Transverse colon (tissue), 4 donors: ENCODE measurements at regions not wholly inside any gene's neighbourhood (a gene's known extent, or its start where the extent isn't known, plus 50 kb on each side); places are given as distances from the start of the nearest gene placed in this dataset.

Experiments
- DNase-seq: peaks from one replicate; pipeline ENCODE4 v3.0.0-alpha.2; 2019
- H3K27ac ChIP-seq, 4 donors: fragments of 200-600 bp; sonication (generic); 2 replicates each; pipeline ENCODE4 v1.5.1; 2016 to 2018; ENCODE audit warnings: inconsistent platforms in 4 of 4
- H3K27me3 ChIP-seq: fragments of 200-600 bp; sonication (generic); 2 replicates; pipeline ENCODE4 v1.5.1; 2017; ENCODE audit warnings: inconsistent platforms
- H3K36me3 ChIP-seq, 4 donors: fragments of 200-600 bp; sonication (generic); 2 replicates each; pipeline ENCODE4 v1.5.1; 2017 to 2019; ENCODE audit warnings: inconsistent platforms in 4 of 4
- H3K4me1 ChIP-seq, 4 donors: fragments of 200-600 bp; sonication (generic); 2 replicates each; pipeline ENCODE4 v1.5.1; 2017 to 2020; ENCODE audit warnings: inconsistent platforms in 4 of 4
- H3K4me3 ChIP-seq, 4 donors: fragments of 200-600 bp; sonication (generic); 1 replicate in 1 of 4; 2 replicates in 3 of 4; pipeline versions ENCODE4 v1.5.1 to v1.6.1; 2017 to 2019; ENCODE audit warnings: inconsistent platforms in 4 of 4
- H3K9me3 ChIP-seq, 2 donors: fragments of 200-600 bp; sonication (generic); 2 replicates each; pipeline ENCODE4 v1.5.1; 2017 to 2019; ENCODE audit warnings: inconsistent platforms in 2 of 2
- CTCF ChIP-seq, 5 experiments: fragments of 200-600 bp in 3 of 5; fragments of 450-650 bp in 2 of 5; sonication (generic) in 3 of 5; IDR thresholded peaks; 1 replicate in 2 of 5; 2 replicates in 3 of 5; pipeline ENCODE4 v1.5.1; 2016 to 2017; ENCODE audit warnings: antibody characterized with exemption in 5 of 5, inconsistent platforms in 3 of 5, mild to moderate bottlenecking in 2 of 5, moderate library complexity in 1 of 5
- EP300 ChIP-seq: sonication (generic); formaldehyde crosslinking; IDR thresholded peaks from one replicate; pipeline ENCODE4 v1.6.1; 2017; ENCODE audit warnings: antibody characterized with exemption, low read depth
- POLR2A ChIP-seq: fragments of 450-650 bp; IDR thresholded peaks from one replicate; pipeline ENCODE4 v1.6.1; 2016; ENCODE audit warnings: antibody characterized with exemption, mild to moderate bottlenecking, moderate library complexity
- POLR2AphosphoS5 ChIP-seq, 3 donors: sonication (generic); formaldehyde crosslinking; IDR thresholded peaks; one replicate each; pipeline ENCODE4 v1.6.1; 2016; ENCODE audit warnings: antibody characterized with exemption in 3 of 3
- WGBS, 2 donors: methylation state at CpG; one replicate each; pipeline ENCODE4 v1.1.5; 2018; ENCODE audit warnings: low coverage in 1 of 2; 5-methylcytosine and 5-hydroxymethylcytosine counted together
- in situ Hi-C, 4 donors: fragments of 200-750 bp; cut with MboI; loops; one replicate each; pipeline versions ENCODE4 v1.15.0 to v1.15.1; 2017; ENCODE audit warnings: low sequenced_read_pairs in 3 of 4, low pct_ligation_motif_present in 1 of 4, low pct_unique_long_range_greater_than_20kb in 1 of 4
- intact Hi-C: fragments of 100-400 bp; cut with DNase I; formaldehyde crosslinking; loops from one replicate; pipeline ENCODE4 v1.15.1; 2023; ENCODE audit warnings: low total_unique reads

DNA sequence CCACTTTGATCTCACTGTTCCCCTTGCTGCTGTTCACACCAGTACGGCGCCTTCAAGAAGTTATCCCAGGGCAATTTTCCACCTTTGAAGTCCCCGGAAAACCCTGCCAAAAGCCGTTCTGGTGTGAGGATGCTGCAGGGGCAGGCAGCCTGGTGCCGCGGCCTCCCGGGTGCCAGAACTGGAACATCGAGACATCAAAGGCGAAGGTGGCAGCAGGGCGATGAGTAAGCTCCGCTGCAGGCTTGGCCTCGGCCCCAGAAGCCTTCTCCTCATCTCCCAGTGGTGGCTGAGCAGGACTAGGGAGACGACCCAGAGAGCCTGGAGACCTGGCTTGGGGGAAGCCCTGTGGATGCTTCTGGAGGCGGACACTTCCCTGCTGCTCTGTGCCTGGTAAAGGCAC, 115.3 kb upstream of the MSX2 start:
- WGBS, 2 donors, result 49% methylated on average over 14 of the region's 14 CpGs; no CpG with 5 or more reads in 1 of the 2 donors
- Histone ChIP-seq H3K27me3 (peaks cover 19% of the 10 kb centered on the region), H3K4me3 (no peak overlapping the region), H3K4me1 (no peaks in the 10 kb centered on the region), H3K27ac (no peak overlapping the region), H3K9me3 (no peaks in the 10 kb centered on the region), H3K36me3 (no peaks in the 10 kb centered on the region)
- TF ChIP-seq CTCF (IDR thresholded peaks at IDR 0.05) (no peak), POLR2AphosphoS5 (IDR thresholded peaks at IDR 0.05) (no peak)
- in situ Hi-C loops, result no loop called here
- intact Hi-C loops, result no loop called here
- no peak for DNase-seq

DNA sequence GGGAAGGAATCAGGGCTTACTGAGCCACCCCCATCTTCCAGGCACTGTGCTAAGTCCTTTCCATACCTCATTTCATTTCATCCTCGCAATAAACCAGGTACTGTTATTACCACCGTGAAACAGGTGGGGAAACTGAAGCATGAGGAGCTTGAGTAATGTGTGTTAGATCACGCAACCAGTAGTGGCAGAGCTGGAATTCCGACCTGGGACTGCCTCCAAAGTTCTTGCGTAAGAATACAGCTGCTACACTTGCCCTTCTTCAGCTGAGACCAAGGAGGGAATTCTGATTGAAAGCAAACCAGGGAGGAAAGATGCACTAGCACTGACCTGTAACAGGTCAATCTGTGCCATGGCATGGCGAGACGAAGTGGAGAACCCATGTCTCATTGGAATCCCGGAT, 113.4 kb upstream of the MSX2 start:
- in situ Hi-C loops, result no loop called here
- no peaks in the 10 kb centered on the region for H3K4me1 ChIP-seq
- H3K36me3 ChIP-seq, result no peaks in the 10 kb centered on the region
- intact Hi-C loops, result no loop called here
- H3K4me3 ChIP-seq, result no peak overlapping the region
- 72% methylated on average over 8 of the region's 8 CpGs; no CpG with 5 or more reads in 1 of the 2 donors for WGBS, 2 donors
- no peaks in the 10 kb centered on the region for H3K9me3 ChIP-seq
- no peak for TF ChIP-seq POLR2AphosphoS5 (IDR thresholded peaks at IDR 0.05)
- TF ChIP-seq EP300, result no peak
- no peak for TF ChIP-seq CTCF (IDR thresholded peaks at IDR 0.05)
- no peak for TF ChIP-seq POLR2A
- H3K27ac ChIP-seq, result no peak overlapping the region
- DNase-seq, result peak; percentile 10
- H3K27me3 ChIP-seq, result peaks cover 1% of the 10 kb centered on the region

GRCh38 chr5:174612686-174613085, 111.7 kb upstream of the MSX2 start:
- 70 to 94% methylated on average over 2 of the region's 2 CpGs for WGBS, 2 donors
- H3K4me1 ChIP-seq, result no peaks in the 10 kb centered on the region
- no peaks in the 10 kb centered on the region for H3K27me3 ChIP-seq
- H3K36me3 ChIP-seq, result no peaks in the 10 kb centered on the region
- no peak for DNase-seq
- no peak for TF ChIP-seq EP300
- TF ChIP-seq POLR2A, result no peak
- TF ChIP-seq CTCF (IDR thresholded peaks at IDR 0.05), result no peak
- TF ChIP-seq POLR2AphosphoS5 (IDR thresholded peaks at IDR 0.05), result no peak
- intact Hi-C loops (no loop called here), in situ Hi-C loops (no loop called here)
- no peak overlapping the region for H3K4me3 ChIP-seq
- no peak overlapping the region for H3K27ac ChIP-seq
- H3K9me3 ChIP-seq, result no peaks in the 10 kb centered on the region

DNA sequence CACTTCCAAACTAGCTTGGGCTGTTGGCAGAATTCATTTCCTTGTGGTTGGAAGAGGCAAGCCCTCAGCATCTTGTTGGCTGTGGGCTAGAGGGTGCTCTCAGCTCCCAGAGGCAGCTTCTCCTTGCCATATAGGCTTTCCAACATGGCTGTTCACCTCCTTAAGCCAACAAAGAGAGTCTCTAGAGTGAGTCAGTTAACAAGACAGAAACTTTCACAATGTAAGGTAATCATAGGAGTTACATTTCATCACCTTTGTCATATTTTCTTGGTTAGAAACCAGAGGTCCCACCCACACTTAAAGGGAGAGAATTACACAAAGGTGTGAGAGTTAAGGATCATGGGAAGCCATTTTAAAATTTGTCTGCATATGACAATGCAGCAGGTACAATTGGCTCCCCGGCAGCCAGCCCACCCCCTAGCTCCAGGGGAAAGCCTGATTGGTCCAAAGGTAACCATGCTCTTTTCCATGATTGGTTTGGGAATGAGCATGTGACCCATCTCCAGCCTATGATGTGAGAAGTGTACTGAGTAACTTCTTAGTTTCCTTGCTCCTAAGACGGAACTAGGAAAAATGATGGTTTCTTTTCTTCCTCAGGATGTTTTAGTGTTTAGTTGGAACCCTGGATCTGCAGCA, 109.8 kb upstream of the MSX2 start:
- 71 to 97% methylated on average over 1 to 2 of the region's 2 CpGs for WGBS, 2 donors
- TF ChIP-seq POLR2AphosphoS5 (IDR thresholded peaks at IDR 0.05), result no peak
- no peak for TF ChIP-seq POLR2A
- TF ChIP-seq EP300, result no peak
- no peak for TF ChIP-seq CTCF (IDR thresholded peaks at IDR 0.05)
- in situ Hi-C loops (no loop called here), intact Hi-C loops (no loop called here)
- Histone ChIP-seq H3K4me3 (no peak overlapping the region), H3K27me3 (no peaks in the 10 kb centered on the region), H3K36me3 (no peaks in the 10 kb centered on the region), H3K27ac (no peak overlapping the region), H3K4me1 (no peaks in the 10 kb centered on the region), H3K9me3 (no peaks in the 10 kb centered on the region)
- DNase-seq, result no peak
